Keratinocyte (primary cell): ENCODE measurements at regions not wholly inside any gene's neighbourhood (a gene's known extent, or its start where the extent isn't known, plus 50 kb on each side); places are given as distances from the start of the nearest gene placed in this dataset.

Experiments used
- CTCF ChIP-seq, 3 experiments: IDR thresholded peaks in 1 of 3; conservative IDR thresholded peaks in 1 of 3; optimal IDR thresholded peaks in 1 of 3; 2 replicates in 2 of 3; 3 replicates in 1 of 3; pipeline versions ENCODE3 to v1.5.1; 2011; ENCODE audit warnings: low read length in 3 of 3, mild to moderate bottlenecking in 3 of 3, moderate library complexity in 2 of 3, control low read depth in 1 of 3, inconsistent platforms in 1 of 3; ENCODE audit not compliant: insufficient read depth in 2 of 3; ENCODE audit errors: extremely low read depth in 1 of 3
- EZH2 ChIP-seq: IDR thresholded peaks from one replicate; pipeline ENCODE4 v1.6.1; 2012; ENCODE audit warnings: inconsistent platforms, mild to moderate bottlenecking, low read length, moderate library complexity

- no peak for TF ChIP-seq CTCF (optimal IDR thresholded peaks at IDR 0.05 in 1 of 3, IDR thresholded peaks at IDR 0.05 in 1 of 3, conservative IDR thresholded peaks at IDR 0.05 in 1 of 3; ENCODE audit: extremely low read depth in 1 of 3, insufficient read depth in 2 of 3, low read length in 3 of 3)
- no peak for TF ChIP-seq EZH2
Measured at GRCh38 chr10:84966708-84967441, 638.5 kb downstream of the CCSER2 start.
